Upper lobe of right lung (tissue), 1 donor: ENCODE measurements at regions not wholly inside any gene's neighbourhood (a gene's known extent, or its start where the extent isn't known, plus 50 kb on each side); places are given as distances from the start of the nearest gene placed in this dataset.

ENCODE experiments used
- ATAC-seq: fragments of 200-7000 bp; cut with Tn5 transposase; one replicate; pipeline ENCODE4 v1.9.1; 2020; ENCODE audit warnings: mild to moderate bottlenecking, moderate library complexity
- DNase-seq: peaks from one replicate; pipeline ENCODE4 v3.0.0-alpha.2; 2020
- H3K27ac ChIP-seq: fragments of 200-600 bp; one replicate; pipeline ENCODE4 v1.8.0; 2022
- H3K27me3 ChIP-seq: fragments of 200-600 bp; one replicate; pipeline ENCODE4 v1.8.0; 2022; ENCODE audit warnings: mild to moderate bottlenecking
- H3K36me3 ChIP-seq: fragments of 200-600 bp; one replicate; pipeline ENCODE4 v1.8.0; 2022
- H3K4me1 ChIP-seq: fragments of 200-600 bp; one replicate; pipeline ENCODE4 v1.8.0; 2022
- H3K4me3 ChIP-seq: fragments of 200-600 bp; one replicate; pipeline ENCODE4 v1.8.0; 2022; ENCODE audit warnings: mild to moderate bottlenecking
- H3K9me3 ChIP-seq: fragments of 200-600 bp; one replicate; pipeline ENCODE4 v1.8.0; 2022
- intact Hi-C: fragments of 100-400 bp; cut with DNase I; formaldehyde crosslinking; loops from one replicate; pipeline ENCODE4 v1.11.0; 2022
- TF ChIP-seq, protein P1 (sequence below): fragments of 200-600 bp; IDR thresholded peaks from one replicate; pipeline ENCODE4 v1.8.0; 2022; ENCODE audit warnings: antibody characterized with exemption
- donor health status: DM: no; HTN: yes; CAD: no; lungs with severe emphysema.

- no peak overlapping the region for H3K27ac ChIP-seq
- ATAC-seq (no peak), DNase-seq (no peak)
- H3K27me3 ChIP-seq, result no peaks in the 10 kb centered on the region
- no peak overlapping the region for H3K4me3 ChIP-seq
- H3K9me3 ChIP-seq, result no peaks in the 10 kb centered on the region
- H3K36me3 ChIP-seq, result no peaks in the 10 kb centered on the region
- H3K4me1 ChIP-seq, result peaks cover 7% of the 10 kb centered on the region
- intact Hi-C loops, result no loop called here
- TF ChIP-seq, protein P1, sequence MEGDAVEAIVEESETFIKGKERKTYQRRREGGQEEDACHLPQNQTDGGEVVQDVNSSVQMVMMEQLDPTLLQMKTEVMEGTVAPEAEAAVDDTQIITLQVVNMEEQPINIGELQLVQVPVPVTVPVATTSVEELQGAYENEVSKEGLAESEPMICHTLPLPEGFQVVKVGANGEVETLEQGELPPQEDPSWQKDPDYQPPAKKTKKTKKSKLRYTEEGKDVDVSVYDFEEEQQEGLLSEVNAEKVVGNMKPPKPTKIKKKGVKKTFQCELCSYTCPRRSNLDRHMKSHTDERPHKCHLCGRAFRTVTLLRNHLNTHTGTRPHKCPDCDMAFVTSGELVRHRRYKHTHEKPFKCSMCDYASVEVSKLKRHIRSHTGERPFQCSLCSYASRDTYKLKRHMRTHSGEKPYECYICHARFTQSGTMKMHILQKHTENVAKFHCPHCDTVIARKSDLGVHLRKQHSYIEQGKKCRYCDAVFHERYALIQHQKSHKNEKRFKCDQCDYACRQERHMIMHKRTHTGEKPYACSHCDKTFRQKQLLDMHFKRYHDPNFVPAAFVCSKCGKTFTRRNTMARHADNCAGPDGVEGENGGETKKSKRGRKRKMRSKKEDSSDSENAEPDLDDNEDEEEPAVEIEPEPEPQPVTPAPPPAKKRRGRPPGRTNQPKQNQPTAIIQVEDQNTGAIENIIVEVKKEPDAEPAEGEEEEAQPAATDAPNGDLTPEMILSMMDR, result no peak
Observed at GRCh38 chr6:14317387-14317970, 199.9 kb downstream of the CD83 start.

GRCh38 chr6:14320332-14320731 is 202.8 kb downstream of the CD83 start:
- H3K36me3 ChIP-seq, result no peaks in the 10 kb centered on the region
- DNase-seq (no peak), ATAC-seq (no peak)
- peaks cover 7% of the 10 kb centered on the region for H3K4me1 ChIP-seq
- H3K4me3 ChIP-seq, result no peak overlapping the region
- TF ChIP-seq, protein P1, result no peak
- H3K27me3 ChIP-seq, result no peaks in the 10 kb centered on the region
- H3K27ac ChIP-seq, result no peak overlapping the region
- no peaks in the 10 kb centered on the region for H3K9me3 ChIP-seq
- intact Hi-C loops, result no loop called here

DNA sequence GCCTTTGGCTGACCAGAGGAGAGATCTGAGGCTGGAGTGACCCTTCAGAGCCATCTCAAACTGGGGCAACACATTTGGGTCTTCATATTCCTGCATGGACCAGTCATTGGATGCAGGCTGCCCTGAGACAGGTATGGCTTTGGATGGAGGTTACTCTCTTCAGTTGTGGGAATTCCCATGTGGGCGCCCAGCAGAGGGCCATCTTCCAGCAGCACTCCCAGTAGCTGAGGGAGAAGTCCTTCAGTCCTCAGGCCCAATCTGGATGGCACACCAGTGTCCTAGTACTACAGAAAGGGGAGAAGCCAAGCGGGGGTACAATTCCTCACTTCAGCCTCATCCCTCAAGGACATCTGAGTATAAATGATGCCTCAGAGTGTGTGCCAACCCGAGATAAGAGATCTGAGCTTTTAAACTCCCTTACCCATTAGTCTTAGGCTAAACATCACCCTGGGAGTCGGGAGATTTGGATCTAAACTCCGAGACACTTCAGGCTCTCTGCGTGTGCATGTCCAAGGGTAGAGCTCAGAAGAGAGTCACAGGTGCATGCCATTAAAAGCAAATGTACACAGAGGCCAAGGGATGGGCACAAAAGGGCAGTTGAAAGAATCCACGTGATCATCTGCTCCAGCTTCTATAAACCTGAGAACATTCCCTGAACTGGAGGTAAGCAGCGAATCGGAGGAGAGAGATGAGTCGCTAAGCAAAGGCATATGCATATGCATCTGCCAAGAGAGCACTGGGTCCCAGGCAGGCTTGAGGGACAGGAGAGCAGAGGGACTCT is 204.6 kb downstream of the CD83 start:
- DNase-seq (no peak), ATAC-seq (peak; percentile 39)
- H3K27me3 ChIP-seq, result no peaks in the 10 kb centered on the region
- H3K36me3 ChIP-seq, result no peaks in the 10 kb centered on the region
- H3K4me3 ChIP-seq, result no peak overlapping the region
- intact Hi-C loops, result no loop called here
- no peak overlapping the region for H3K27ac ChIP-seq
- TF ChIP-seq, protein P1, result no peak
- H3K4me1 ChIP-seq, result peaks cover under 1% of the 10 kb centered on the region
- H3K9me3 ChIP-seq, result no peaks in the 10 kb centered on the region

DNA sequence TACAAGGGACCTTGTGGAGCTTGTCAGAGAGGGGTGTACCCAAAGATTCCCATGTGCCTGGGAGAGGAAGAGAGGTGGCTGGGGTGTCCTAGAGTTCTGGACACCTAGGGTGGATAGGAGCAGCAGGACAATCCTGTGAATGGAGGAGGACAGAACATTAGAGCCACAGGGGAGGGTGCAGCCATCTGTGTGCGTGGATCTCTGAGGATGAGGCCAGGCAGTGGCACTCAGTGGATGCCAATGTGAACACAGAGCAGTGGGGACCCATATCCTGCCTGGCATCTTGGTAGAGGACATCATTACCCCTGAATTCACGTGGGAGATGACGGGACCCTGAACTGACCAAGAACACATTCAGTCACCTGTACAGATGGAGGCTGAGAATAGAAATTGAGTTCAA is 205.3 kb downstream of the CD83 start:
- TF ChIP-seq, protein P1, result no peak
- no peaks in the 10 kb centered on the region for H3K9me3 ChIP-seq
- no peaks in the 10 kb centered on the region for H3K36me3 ChIP-seq
- intact Hi-C loops, result no loop called here
- ATAC-seq (peak; percentile 24), DNase-seq (no peak)
- H3K4me1 ChIP-seq, result no peaks in the 10 kb centered on the region
- H3K27ac ChIP-seq, result no peak overlapping the region
- H3K4me3 ChIP-seq, result no peak overlapping the region
- H3K27me3 ChIP-seq, result no peaks in the 10 kb centered on the region

- DNase-seq (no peak), ATAC-seq (no peak)
- Histone ChIP-seq H3K27me3 (no peaks in the 10 kb centered on the region), H3K4me3 (no peak overlapping the region), H3K4me1 (no peaks in the 10 kb centered on the region), H3K9me3 (no peaks in the 10 kb centered on the region), H3K27ac (no peak overlapping the region), H3K36me3 (no peaks in the 10 kb centered on the region)
- intact Hi-C loops, result no loop called here
- TF ChIP-seq, protein P1, result no peak
Observed at GRCh38 chr6:14326774-14327173, 209.2 kb downstream of the CD83 start.
